Lower leg skin (tissue), 3 donors: ENCODE measurements at regions not wholly inside any gene's neighbourhood (a gene's known extent, or its start where the extent isn't known, plus 50 kb on each side); places are given as distances from the start of the nearest gene placed in this dataset.

Experiments used
- CTCF ChIP-seq, 3 donors: fragments of 450-650 bp; IDR thresholded peaks; one replicate each; pipeline ENCODE4 v1.5.1; 2016; ENCODE audit warnings: antibody characterized with exemption in 3 of 3, mild to moderate bottlenecking in 3 of 3, moderate library complexity in 2 of 3
- POLR2A ChIP-seq, 2 donors: fragments of 450-650 bp; IDR thresholded peaks; one replicate each; pipeline ENCODE4 v1.6.1; 2016 to 2017; ENCODE audit warnings: antibody characterized with exemption in 2 of 2, mild to moderate bottlenecking in 1 of 2, moderate library complexity in 1 of 2

GRCh38 chr2:82233806-82234205 lies 1929.3 kb upstream of the LRRTM1 start:
- no peak for TF ChIP-seq CTCF (IDR thresholded peaks at IDR 0.05)
- TF ChIP-seq POLR2A (IDR thresholded peaks at IDR 0.05): no peak
